HG03439 (cell line): ENCODE measurements at regions not wholly inside any gene's neighbourhood (a gene's known extent, or its start where the extent isn't known, plus 50 kb on each side); places are given as distances from the start of the nearest gene placed in this dataset.

ENCODE experiments used
- ATAC-seq: cut with Tn5 transposase; IDR thresholded peaks from one replicate; pipeline ENCODE4 v1.9.1; 2021; ENCODE audit warnings: mild to moderate bottlenecking, moderate library complexity; ENCODE audit not compliant: unreplicated experiment

DNA sequence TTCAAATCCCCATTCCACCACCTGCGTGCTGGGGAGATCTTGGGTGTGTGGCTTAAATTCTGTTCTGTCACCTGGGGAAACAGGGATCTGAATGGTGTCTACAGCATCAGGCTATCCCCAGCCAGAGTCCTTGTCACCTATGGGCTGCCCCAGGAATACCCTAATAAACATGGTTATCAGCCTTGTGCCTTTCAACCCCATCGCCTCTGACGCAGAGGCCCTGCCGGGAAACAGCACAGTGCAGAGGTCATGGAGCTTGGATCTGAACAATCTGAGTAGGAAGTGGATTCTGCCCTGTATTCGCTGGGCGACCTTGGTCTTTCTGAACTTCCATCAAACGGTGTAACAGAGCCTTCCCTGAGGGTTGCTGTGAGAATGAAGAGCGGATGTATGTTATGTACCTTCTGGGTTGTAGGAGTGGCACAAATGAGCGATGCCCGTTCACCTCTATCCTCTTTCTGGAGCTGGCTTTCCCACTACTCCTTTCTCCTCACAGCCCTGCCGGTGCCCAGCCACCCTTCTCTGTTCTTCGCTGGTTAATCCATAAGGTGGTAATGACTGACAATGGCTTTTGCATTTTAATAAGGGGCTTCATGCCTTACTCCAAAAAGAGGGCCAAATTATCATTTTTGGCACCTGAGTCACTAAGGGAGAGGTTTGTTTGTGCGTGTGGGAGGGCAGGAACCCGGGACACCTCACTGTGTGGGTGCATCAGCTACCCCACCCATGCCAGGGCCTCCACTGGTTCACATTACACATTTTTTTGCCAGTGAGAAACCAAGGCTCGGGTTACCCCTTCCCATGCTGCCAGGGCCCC, 256.5 kb downstream of the MYCN start:
- no peak for ATAC-seq

GRCh38 chr2:16195681-16196070, 255.3 kb downstream of the MYCN start:
- ATAC-seq: no peak

DNA sequence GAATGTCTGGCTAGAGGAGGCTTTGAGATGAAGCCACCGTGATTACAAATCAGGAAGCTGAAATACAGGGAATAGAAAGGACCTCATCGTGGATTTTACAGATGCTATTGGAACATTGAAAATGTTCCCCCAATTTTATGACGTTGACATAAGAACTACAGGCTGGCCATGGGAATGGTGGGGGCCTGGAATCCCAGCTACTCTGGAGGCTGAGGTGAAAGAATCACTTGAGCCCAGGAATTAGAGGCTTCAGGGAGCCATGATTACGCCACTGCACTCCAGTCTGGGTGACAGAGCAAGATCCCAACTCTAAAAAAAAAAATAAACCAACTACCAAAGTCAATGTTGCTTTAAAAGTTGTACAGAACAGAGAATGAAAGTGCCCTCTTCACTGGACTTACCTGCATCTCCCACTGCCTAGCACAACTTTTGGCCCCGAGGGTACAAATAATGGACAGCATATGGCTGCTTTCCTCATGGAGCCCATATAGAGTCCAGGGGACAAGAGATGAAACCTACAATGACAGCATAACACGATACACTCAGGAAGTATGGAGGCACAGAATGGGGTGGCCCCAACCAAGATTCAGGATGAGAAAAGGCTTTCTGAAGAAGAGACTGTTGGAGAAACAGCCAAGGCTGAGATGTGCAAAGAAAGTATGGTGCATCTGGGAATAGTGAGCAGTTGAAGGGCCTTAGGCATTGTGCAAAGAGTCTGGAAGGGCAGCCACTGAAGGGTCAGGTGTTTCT, 254.8 kb downstream of the MYCN start:
- no peak for ATAC-seq

- no peak for ATAC-seq
Measured at GRCh38 chr2:16194530-16194929, 254.2 kb downstream of the MYCN start.

GRCh38 chr2:16194096-16194390, 253.7 kb downstream of the MYCN start:
- ATAC-seq: no peak

GRCh38 chr2:16192416-16193216, 252.3 kb downstream of the MYCN start:
- ATAC-seq: no peak

DNA sequence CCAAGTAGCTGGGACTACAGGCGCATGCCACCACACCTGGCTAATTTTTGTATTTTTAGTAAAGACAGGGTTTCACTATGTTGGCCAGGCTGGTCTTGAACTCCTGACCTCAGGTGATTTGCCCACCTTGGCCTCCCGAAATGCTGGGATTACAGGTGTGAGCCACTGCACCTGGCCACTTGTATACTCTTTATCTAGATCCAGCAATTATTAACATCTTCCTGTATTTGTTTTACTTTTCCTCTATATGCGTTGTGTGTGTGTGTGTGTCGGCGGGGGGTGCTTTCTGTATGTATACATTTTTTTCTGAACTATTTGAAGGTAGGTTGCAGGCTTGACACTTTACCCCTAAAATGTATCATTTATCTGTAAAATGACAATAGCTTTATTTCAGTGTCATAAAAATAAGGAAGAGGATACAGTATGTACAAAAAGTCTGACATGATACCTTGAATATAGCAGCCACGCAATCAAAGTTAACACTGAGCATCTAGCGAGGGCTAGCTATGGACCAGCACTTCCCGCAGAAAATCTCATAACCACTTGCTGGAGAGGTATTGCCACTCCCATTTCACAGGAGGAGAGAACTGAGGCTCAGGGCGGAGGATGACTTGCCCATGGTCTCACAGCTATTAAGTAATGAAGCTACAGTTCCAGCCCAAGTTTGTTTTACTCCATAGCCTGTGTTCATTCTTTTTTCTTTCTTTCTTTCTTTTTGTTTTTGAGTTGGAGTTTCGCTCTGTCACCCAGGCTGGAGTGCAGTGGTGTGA, 251.3 kb downstream of the MYCN start:
- ATAC-seq: no peak

DNA sequence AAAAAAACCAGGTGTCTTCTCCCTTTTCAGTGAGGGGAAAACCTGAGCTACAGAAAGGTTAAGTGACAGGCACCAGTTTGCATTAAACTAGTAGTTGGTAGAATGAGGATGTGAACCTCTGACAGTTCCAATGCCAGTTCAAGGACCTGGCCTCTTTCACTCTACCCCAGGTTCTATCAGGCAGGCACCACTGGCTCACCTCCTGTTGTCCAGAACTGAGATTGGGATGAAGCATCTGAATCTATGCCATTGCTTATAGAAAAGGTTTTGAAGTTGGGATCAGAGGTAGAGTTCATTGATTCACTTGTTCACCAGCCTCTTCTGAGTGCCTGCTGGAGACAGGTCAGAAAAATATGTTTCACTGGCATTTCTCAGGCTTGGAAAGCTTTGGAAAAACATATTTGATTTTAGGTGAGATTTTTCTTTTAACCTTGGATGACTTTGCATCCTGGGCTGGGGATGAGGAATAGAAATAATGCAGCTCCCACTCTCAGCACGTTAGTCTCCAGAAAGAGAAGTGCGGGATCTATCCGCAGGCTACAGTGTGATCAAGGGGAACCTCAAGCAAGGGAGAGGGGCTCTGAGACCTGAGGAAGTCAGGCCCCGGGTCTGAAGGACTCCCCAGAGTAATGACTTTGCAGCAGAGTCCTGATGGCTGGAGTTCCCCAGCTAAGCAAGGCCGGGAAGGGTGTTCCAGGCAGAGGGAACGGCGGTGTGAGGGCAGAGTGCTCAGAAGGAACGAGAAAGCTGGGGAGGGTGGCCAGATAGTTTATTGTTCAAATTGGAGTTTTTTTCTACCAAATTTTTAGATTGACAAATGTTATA, 250.3 kb downstream of the MYCN start:
- no peak for ATAC-seq

GRCh38 chr2:16189836-16190160, 249.4 kb downstream of the MYCN start:
- no peak for ATAC-seq

- ATAC-seq: no peak
Measured at GRCh38 chr2:16189029-16189835, 248.9 kb downstream of the MYCN start.

GRCh38 chr2:16188261-16188890, 248.0 kb downstream of the MYCN start:
- ATAC-seq: no peak

- ATAC-seq: no peak
Measured at GRCh38 chr2:16187482-16187817, 247.1 kb downstream of the MYCN start.

DNA sequence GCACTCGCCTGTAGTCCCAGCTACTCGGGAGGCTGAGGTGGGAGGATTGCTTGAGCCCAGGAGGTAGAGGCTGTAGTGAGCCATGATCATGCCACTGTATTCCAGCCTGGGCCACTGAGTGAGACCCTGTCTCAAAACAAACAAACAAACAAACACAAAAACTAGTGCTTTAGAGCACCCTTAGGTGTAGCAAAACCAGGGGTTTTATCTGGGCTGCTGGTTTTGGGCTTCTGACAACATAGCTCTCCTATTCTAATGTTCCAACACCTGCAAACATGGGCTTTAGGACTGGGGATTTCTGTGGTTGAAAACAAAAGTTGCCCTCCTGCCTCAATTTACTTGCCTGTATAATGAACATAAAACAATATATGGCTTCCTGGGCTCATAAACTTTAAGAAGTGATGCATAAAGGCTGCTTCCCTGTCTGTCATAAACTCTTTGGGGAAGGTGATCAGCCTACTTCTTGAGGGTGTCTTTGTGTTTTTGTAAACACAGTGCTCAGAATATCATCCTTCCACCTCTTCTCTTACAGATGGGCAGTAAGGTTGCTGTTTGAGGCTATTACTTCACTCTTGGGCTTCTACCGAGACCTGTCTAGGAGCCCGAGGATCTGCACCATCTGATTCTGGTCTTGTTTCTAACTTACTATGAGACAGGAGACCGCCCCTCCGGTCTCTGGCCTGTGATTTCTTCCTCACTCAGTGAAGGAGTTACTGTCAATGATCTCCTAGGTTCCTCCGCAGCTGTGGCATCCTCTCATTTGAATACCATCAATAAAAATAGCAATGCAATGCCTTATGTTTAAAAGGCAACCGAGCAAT, 246.5 kb downstream of the MYCN start:
- ATAC-seq: no peak

- ATAC-seq: no peak
Measured at GRCh38 chr2:16185801-16186272, 245.5 kb downstream of the MYCN start.

DNA sequence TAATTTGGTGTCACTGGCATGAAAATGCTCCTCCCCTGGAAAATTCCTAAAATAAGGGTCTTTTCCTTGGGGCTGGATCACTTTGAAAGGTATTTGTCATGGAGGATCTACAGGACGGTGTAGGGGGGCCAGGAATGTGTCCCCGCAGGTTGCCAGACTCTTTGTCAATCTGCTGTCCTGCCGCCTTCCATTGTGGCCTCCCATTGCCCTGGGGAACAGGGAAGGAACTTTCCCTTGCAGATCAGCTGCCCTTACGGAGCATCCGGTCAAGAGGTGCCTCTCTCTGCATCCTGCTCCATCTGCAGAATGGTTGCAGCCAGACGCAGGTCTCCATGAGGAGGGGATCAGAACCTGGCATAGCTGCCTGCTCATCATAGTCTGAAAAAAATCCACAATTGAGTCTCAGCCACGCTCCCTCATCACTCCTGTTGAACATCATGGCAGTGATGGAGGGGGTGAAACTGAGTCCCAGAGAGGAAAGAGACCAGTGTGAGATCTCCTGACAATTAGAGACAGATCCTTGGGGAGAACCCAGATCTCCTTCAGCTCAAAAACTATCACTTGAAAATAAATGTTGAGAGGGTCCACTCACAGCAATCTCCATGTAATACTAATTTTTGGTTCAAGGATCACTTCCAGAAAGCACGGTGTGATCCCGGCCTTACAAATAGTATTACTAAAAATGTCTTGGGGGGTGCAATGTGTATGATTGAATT, 244.8 kb downstream of the MYCN start:
- ATAC-seq: no peak

DNA sequence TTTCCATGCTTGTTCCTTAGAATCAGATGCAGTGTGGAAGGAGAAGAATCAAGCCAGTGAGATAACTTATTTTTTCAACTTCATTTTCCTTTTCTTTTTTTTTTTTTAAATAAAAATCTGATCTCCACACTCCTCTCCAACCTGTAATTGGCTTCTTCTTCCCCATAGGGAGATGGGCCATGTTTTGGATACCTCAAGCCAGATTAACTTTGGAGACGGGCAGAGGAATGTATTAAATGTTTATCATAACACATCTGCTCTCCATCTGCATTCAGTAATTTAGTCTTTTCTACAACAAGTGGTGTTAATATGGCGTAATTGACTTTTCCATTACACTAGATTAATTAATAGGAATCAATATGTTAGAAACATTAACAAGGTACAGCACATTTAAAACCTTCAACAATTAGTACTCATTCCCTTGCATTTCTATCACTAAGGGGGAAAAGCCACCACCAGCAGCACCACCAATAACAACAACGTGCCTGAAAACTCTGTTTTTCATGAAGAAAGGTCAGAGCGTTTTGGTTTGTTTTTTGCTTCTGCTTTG, 244.1 kb downstream of the MYCN start:
- no peak for ATAC-seq

DNA sequence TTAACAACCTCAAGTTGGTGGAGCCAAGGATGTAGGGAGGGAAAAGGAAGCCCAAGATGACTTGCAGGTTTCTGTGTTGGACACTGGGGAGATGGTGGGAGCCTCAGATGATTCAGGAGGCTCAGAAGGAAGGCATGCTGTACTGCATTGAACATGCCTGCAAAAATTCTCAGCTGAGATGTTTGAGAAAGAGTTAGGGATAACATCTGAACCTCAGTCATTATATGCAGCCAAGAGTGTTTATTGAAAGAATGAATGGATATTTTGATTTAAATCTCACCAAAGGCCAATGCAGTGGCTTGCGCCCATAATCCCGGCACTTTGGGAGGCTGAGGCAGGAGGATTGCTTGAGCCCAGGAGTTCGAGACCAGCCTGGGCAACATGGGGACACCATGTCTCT, 243.0 kb downstream of the MYCN start:
- no peak for ATAC-seq
